SK-N-SH treated with all-trans-retinoic acid at 6 μM for 48 hours (cell line): ENCODE measurements at regions not wholly inside any gene's neighbourhood (a gene's known extent, or its start where the extent isn't known, plus 50 kb on each side); places are given as distances from the start of the nearest gene placed in this dataset.

Experiments
- ATAC-seq: fragments of 200-7000 bp; cut with Tn5 transposase; 3 replicates; pipeline ENCODE4 v1.9.1; 2020; ENCODE audit warnings: mild to moderate bottlenecking, moderate library complexity
- ARNTL ChIP-seq: fragments of 450-650 bp; formaldehyde crosslinking; IDR thresholded peaks from 2 replicates; pipeline ENCODE4 v1.5.0; 2020; ENCODE audit warnings: low read depth, mild to moderate bottlenecking, moderate library complexity, borderline replicate concordance
- BACH2 ChIP-seq: fragments of 250-450 bp; sonication (Bioruptor Pico); IDR thresholded peaks from 2 replicates; pipeline ENCODE4 v1.9.0; 2021; ENCODE audit warnings: mild to moderate bottlenecking, borderline replicate concordance
- CSDC2 ChIP-seq: fragments of 250-450 bp; sonication (Bioruptor Pico); IDR thresholded peaks from 2 replicates; pipeline ENCODE4 v1.5.0; 2020; ENCODE audit warnings: mild to moderate bottlenecking, moderate library complexity
- ESRRG ChIP-seq: fragments of 250-450 bp; sonication (Bioruptor Pico); IDR thresholded peaks from 2 replicates; pipeline ENCODE4 v1.6.1; 2021; ENCODE audit warnings: mild to moderate bottlenecking
- ISL1 ChIP-seq: fragments of 250-450 bp; sonication (Bioruptor Pico); IDR thresholded peaks from 2 replicates; pipeline ENCODE4 v2.1.2; 2022; ENCODE audit warnings: mild to moderate bottlenecking, moderate library complexity
- POU6F1 ChIP-seq: fragments of 250-450 bp; sonication (Bioruptor Pico); IDR thresholded peaks from 2 replicates; pipeline ENCODE4 v1.8.0; 2021; ENCODE audit warnings: low read depth, mild to moderate bottlenecking, moderate library complexity, borderline replicate concordance
- PPARA ChIP-seq: fragments of 250-450 bp; sonication (Bioruptor Pico); IDR thresholded peaks from 2 replicates; pipeline ENCODE4 v1.5.0; 2020; ENCODE audit warnings: mild to moderate bottlenecking, borderline replicate concordance
- RARB ChIP-seq: fragments of 250-450 bp; sonication (Bioruptor Pico); IDR thresholded peaks from 2 replicates; pipeline ENCODE4 v1.8.0; 2021; ENCODE audit warnings: mild to moderate bottlenecking, moderate library complexity
- SNAI2 ChIP-seq: fragments of 250-450 bp; sonication (Bioruptor Pico); IDR thresholded peaks from 2 replicates; pipeline ENCODE4 v1.5.0; 2020; ENCODE audit warnings: mild to moderate bottlenecking, moderate library complexity
- TCF4 ChIP-seq: fragments of 250-450 bp; sonication (Bioruptor Pico); IDR thresholded peaks from 2 replicates; pipeline ENCODE4 v1.8.0; 2021; ENCODE audit warnings: mild to moderate bottlenecking, moderate library complexity, borderline replicate concordance
- TOX ChIP-seq: fragments of 250-450 bp; sonication (Bioruptor Pico); IDR thresholded peaks from 2 replicates; pipeline ENCODE4 v1.8.0; 2021; ENCODE audit warnings: mild to moderate bottlenecking, moderate library complexity, borderline replicate concordance
- TSHZ2 ChIP-seq: fragments of 250-450 bp; sonication (Bioruptor Pico); IDR thresholded peaks from 2 replicates; pipeline ENCODE4 v1.5.0; 2020; ENCODE audit warnings: mild to moderate bottlenecking, moderate library complexity
- ZC3H10 ChIP-seq: fragments of 250-450 bp; sonication (Bioruptor Pico); IDR thresholded peaks from 2 replicates; pipeline ENCODE4 v1.5.1; 2021; ENCODE audit warnings: mild to moderate bottlenecking, moderate library complexity
- ZFP3 ChIP-seq: fragments of 250-450 bp; sonication (Bioruptor Pico); IDR thresholded peaks from 2 replicates; pipeline ENCODE4 v1.5.0; 2020; ENCODE audit warnings: mild to moderate bottlenecking, moderate library complexity
- ZFP30 ChIP-seq: fragments of 450-650 bp; formaldehyde crosslinking; IDR thresholded peaks from 2 replicates; pipeline ENCODE4 v1.5.0; 2022; ENCODE audit warnings: mild to moderate bottlenecking, moderate library complexity
- ZNF565 ChIP-seq: fragments of 450-650 bp; formaldehyde crosslinking; conservative IDR thresholded peaks from 2 replicates; pipeline ENCODE4 v1.5.0; 2020; ENCODE audit warnings: low read depth, mild to moderate bottlenecking, moderate library complexity
- ZNF70 ChIP-seq: fragments of 450-650 bp; formaldehyde crosslinking; IDR thresholded peaks from 2 replicates; pipeline ENCODE4 v1.5.0; 2020; ENCODE audit warnings: mild to moderate bottlenecking, moderate library complexity
- ZNF8 ChIP-seq: fragments of 450-650 bp; formaldehyde crosslinking; IDR thresholded peaks from 2 replicates; pipeline ENCODE4 v1.5.0; 2020; ENCODE audit warnings: mild to moderate bottlenecking, moderate library complexity
- TF ChIP-seq, protein P1 (sequence below): fragments of 250-450 bp; sonication (Bioruptor Pico); IDR thresholded peaks from 2 replicates; pipeline ENCODE4 v1.5.1; 2020; ENCODE audit warnings: low read depth, mild to moderate bottlenecking, moderate library complexity
- TF ChIP-seq, protein P2 (sequence below): fragments of 250-450 bp; sonication (Bioruptor Pico); IDR thresholded peaks from 2 replicates; pipeline ENCODE4 v1.8.0; 2020; ENCODE audit warnings: mild to moderate bottlenecking, moderate library complexity, borderline replicate concordance
- TF ChIP-seq, protein P3 (sequence below): fragments of 250-450 bp; sonication (Bioruptor Pico); IDR thresholded peaks from 2 replicates; pipeline ENCODE4 v1.5.1; 2021; ENCODE audit warnings: mild to moderate bottlenecking, moderate library complexity

DNA sequence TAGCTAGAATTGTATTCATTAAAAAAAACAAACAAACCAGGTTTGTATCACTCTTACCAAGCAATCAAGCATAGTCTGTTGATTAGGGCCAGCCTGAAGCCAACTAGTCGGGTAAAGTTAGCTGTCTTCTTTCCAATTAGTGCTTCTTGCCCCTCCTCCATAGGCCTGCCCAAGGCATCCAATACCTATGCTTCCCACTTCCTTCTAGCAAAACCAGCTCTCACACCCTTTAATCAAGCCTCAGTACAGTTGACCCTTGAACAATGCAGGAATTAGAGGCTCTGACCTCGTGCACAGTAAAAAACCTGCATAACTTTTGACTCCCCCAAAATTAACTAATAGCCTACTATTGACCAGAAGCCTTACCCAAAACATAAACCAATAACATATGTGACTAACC, 119.1 kb upstream of the DTNBP1 start:
- no peak for ATAC-seq
- TF ChIP-seq POU6F1 (CRISPR knock-in tag) (no peak), ESRRG (CRISPR knock-in tag) (no peak), ZNF565 (no peak), ZC3H10 (CRISPR knock-in tag) (no peak), ARNTL (no peak), ZNF70 (no peak), RARB (no peak), PPARA (CRISPR knock-in tag) (no peak), ZFP30 (CRISPR knock-in tag) (no peak), ZNF8 (no peak), CSDC2 (CRISPR knock-in tag) (no peak)
- TF ChIP-seq, protein P1, sequence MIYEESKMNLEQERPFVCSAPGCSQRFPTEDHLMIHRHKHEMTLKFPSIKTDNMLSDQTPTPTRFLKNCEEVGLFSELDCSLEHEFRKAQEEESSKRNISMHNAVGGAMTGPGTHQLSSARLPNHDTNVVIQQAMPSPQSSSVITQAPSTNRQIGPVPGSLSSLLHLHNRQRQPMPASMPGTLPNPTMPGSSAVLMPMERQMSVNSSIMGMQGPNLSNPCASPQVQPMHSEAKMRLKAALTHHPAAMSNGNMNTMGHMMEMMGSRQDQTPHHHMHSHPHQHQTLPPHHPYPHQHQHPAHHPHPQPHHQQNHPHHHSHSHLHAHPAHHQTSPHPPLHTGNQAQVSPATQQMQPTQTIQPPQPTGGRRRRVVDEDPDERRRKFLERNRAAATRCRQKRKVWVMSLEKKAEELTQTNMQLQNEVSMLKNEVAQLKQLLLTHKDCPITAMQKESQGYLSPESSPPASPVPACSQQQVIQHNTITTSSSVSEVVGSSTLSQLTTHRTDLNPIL, result no peak
- TF ChIP-seq, protein P2, sequence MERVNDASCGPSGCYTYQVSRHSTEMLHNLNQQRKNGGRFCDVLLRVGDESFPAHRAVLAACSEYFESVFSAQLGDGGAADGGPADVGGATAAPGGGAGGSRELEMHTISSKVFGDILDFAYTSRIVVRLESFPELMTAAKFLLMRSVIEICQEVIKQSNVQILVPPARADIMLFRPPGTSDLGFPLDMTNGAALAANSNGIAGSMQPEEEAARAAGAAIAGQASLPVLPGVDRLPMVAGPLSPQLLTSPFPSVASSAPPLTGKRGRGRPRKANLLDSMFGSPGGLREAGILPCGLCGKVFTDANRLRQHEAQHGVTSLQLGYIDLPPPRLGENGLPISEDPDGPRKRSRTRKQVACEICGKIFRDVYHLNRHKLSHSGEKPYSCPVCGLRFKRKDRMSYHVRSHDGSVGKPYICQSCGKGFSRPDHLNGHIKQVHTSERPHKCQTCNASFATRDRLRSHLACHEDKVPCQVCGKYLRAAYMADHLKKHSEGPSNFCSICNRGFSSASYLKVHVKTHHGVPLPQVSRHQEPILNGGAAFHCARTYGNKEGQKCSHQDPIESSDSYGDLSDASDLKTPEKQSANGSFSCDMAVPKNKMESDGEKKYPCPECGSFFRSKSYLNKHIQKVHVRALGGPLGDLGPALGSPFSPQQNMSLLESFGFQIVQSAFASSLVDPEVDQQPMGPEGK (CRISPR knock-in tag), result no peak
- TF ChIP-seq, protein P3, sequence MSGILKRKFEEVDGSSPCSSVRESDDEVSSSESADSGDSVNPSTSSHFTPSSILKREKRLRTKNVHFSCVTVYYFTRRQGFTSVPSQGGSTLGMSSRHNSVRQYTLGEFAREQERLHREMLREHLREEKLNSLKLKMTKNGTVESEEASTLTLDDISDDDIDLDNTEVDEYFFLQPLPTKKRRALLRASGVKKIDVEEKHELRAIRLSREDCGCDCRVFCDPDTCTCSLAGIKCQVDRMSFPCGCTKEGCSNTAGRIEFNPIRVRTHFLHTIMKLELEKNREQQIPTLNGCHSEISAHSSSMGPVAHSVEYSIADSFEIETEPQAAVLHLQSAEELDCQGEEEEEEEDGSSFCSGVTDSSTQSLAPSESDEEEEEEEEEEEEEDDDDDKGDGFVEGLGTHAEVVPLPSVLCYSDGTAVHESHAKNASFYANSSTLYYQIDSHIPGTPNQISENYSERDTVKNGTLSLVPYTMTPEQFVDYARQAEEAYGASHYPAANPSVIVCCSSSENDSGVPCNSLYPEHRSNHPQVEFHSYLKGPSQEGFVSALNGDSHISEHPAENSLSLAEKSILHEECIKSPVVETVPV (CRISPR knock-in tag), result no peak

- ATAC-seq, result no peak
- no peak for TF ChIP-seq SNAI2 (CRISPR knock-in tag)
- no peak for TF ChIP-seq ZNF70
- no peak for TF ChIP-seq PPARA (CRISPR knock-in tag)
- TF ChIP-seq ZFP3, result no peak
- TF ChIP-seq BACH2 (CRISPR knock-in tag), result no peak
Observed at GRCh38 chr6:15781333-15781732, 118.5 kb upstream of the DTNBP1 start.

GRCh38 chr6:15780437-15780836, 117.6 kb upstream of the DTNBP1 start:
- TF ChIP-seq, protein P1, result no peak
- TF ChIP-seq TCF4 (CRISPR knock-in tag) (no peak), ZC3H10 (CRISPR knock-in tag) (no peak), PPARA (CRISPR knock-in tag) (no peak), TSHZ2 (CRISPR knock-in tag) (no peak), POU6F1 (CRISPR knock-in tag) (no peak), TOX (CRISPR knock-in tag) (no peak), ZNF8 (no peak), ZFP3 (no peak), ESRRG (CRISPR knock-in tag) (no peak), ISL1 (CRISPR knock-in tag) (no peak)
- TF ChIP-seq, protein P2 (CRISPR knock-in tag), result no peak
- TF ChIP-seq, all 23 proteins: peak for 0
- ATAC-seq, result no peak
